C4-2B (cell line): ENCODE measurements at regions not wholly inside any gene's neighbourhood (a gene's known extent, or its start where the extent isn't known, plus 50 kb on each side); places are given as distances from the start of the nearest gene placed in this dataset.

Experiments
- ZFX ChIP-seq: fragments of 450-650 bp; IDR thresholded peaks from 2 replicates; pipeline ENCODE4 v1.6.1; 2017
- TF ChIP-seq, protein P1 (sequence below): fragments of 450-650 bp; conservative IDR thresholded peaks from 2 replicates; pipeline ENCODE4 v1.5.1; 2017; ENCODE audit warnings: mild to moderate bottlenecking

DNA sequence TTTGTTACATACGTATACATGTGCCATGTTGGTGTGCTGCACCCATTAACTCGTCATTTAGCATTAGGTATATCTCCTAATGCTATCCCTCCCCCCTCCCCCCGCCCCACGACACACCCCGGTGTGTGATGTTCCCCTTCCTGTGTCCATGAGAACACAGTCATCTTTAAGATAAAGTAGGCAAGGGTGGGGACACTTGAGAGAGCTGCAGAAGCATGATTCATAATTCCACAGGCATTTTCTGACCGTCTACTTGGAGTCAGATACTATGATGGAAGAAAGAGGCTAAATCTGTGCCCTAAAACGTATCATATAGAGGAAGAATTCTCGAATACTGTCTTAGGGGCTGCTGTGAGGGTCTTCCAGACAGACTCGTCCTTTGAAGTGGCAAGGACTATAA lies 145.9 kb upstream of the VASH1 start:
- TF ChIP-seq, protein P1, sequence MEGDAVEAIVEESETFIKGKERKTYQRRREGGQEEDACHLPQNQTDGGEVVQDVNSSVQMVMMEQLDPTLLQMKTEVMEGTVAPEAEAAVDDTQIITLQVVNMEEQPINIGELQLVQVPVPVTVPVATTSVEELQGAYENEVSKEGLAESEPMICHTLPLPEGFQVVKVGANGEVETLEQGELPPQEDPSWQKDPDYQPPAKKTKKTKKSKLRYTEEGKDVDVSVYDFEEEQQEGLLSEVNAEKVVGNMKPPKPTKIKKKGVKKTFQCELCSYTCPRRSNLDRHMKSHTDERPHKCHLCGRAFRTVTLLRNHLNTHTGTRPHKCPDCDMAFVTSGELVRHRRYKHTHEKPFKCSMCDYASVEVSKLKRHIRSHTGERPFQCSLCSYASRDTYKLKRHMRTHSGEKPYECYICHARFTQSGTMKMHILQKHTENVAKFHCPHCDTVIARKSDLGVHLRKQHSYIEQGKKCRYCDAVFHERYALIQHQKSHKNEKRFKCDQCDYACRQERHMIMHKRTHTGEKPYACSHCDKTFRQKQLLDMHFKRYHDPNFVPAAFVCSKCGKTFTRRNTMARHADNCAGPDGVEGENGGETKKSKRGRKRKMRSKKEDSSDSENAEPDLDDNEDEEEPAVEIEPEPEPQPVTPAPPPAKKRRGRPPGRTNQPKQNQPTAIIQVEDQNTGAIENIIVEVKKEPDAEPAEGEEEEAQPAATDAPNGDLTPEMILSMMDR, result no peak
- no peak for TF ChIP-seq ZFX
